Lower leg skin (tissue), 3 donors: ENCODE measurements at regions not wholly inside any gene's neighbourhood (a gene's known extent, or its start where the extent isn't known, plus 50 kb on each side); places are given as distances from the start of the nearest gene placed in this dataset.

ENCODE experiments used
- CTCF ChIP-seq, 3 donors: fragments of 450-650 bp; IDR thresholded peaks; one replicate each; pipeline ENCODE4 v1.5.1; 2016; ENCODE audit warnings: antibody characterized with exemption in 3 of 3, mild to moderate bottlenecking in 3 of 3, moderate library complexity in 2 of 3
- POLR2A ChIP-seq, 2 donors: fragments of 450-650 bp; IDR thresholded peaks; one replicate each; pipeline ENCODE4 v1.6.1; 2016 to 2017; ENCODE audit warnings: antibody characterized with exemption in 2 of 2, mild to moderate bottlenecking in 1 of 2, moderate library complexity in 1 of 2

GRCh38 chr16:54346041-54346440, 59.5 kb upstream of the IRX3 start:
- TF ChIP-seq CTCF (IDR thresholded peaks at IDR 0.05): no peak
- no peak for TF ChIP-seq POLR2A (IDR thresholded peaks at IDR 0.05)
